GM21825 (cell line): ENCODE measurements at regions not wholly inside any gene's neighbourhood (a gene's known extent, or its start where the extent isn't known, plus 50 kb on each side); places are given as distances from the start of the nearest gene placed in this dataset.
"Not testable (repeated sequence)": the region's sequence is repeated elsewhere in the genome, so short reads cannot be mapped to it uniquely, and the experiment has no call there.

ENCODE experiments used
- ATAC-seq: cut with Tn5 transposase; IDR thresholded peaks from one replicate; pipeline ENCODE4 v1.9.1; 2021; ENCODE audit warnings: mild to moderate bottlenecking, moderate library complexity; ENCODE audit not compliant: unreplicated experiment

- no peak for ATAC-seq
Observed at GRCh38 chr12:69172491-69172890, 66.9 kb upstream of the CPSF6 start.

GRCh38 chr12:69173368-69173767 lies 66.0 kb upstream of the CPSF6 start:
- no peak for ATAC-seq

GRCh38 chr12:69179786-69180185 lies 59.6 kb upstream of the CPSF6 start:
- ATAC-seq, result no peak

GRCh38 chr12:69187572-69187971 lies 51.8 kb upstream of the CPSF6 start:
- ATAC-seq, result not testable (repeated sequence)

DNA sequence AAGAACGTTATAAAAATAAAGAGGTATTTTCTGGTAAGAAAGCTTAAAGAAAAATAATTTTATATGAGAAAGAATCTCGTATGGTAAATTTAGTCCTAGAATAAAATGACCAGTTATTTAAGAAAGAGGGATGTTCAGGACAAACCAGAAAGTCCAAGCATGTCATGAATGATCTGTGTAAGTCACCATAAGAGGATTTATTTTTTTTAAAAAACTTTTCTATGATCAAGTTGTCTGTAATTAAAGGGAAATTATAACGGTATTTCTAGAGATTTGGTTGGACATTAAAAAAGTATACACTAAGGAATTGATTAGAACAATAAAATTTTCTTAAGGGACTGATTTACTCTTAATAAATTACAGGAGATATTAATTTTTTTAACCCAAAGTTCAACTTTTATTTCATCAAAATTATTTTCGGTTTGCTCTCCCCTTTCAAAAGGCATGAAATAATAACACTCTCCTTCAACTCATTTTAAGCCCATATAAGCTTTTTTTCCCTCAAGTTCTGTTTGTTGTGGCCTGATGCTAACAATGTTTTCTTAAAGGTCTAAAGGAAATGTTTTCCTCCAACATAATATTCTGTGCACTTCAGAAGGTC lies 49.9 kb upstream of the CPSF6 start:
- no peak for ATAC-seq
